Ectodermal cell (in vitro differentiated cells): ENCODE measurements at regions not wholly inside any gene's neighbourhood (a gene's known extent, or its start where the extent isn't known, plus 50 kb on each side); places are given as distances from the start of the nearest gene placed in this dataset.

ENCODE experiments used
- H3K27ac ChIP-seq: 2 replicates; pipeline ENCODE4 v1.7.0; 2013; ENCODE audit warnings: mild to moderate bottlenecking, low read depth, low read length; ENCODE audit not compliant: insufficient read depth, poor library complexity, severe bottlenecking
- H3K27me3 ChIP-seq: 2 replicates; pipeline ENCODE4 v1.7.0; 2013; ENCODE audit warnings: mild to moderate bottlenecking, low read length; ENCODE audit not compliant: insufficient read depth, control insufficient read depth, poor library complexity, severe bottlenecking
- H3K36me3 ChIP-seq: one replicate; pipeline ENCODE4 v1.7.0; 2013; ENCODE audit warnings: low read length; ENCODE audit not compliant: control insufficient read depth, insufficient read depth
- H3K4me1 ChIP-seq: one replicate; pipeline ENCODE4 v1.7.0; 2013; ENCODE audit warnings: low read length; ENCODE audit not compliant: control insufficient read depth, insufficient read depth
- H3K4me3 ChIP-seq: 2 replicates; pipeline ENCODE4 v1.7.0; 2013; ENCODE audit warnings: low read depth, low read length, control low read depth; ENCODE audit not compliant: insufficient read depth
- H3K9me3 ChIP-seq: 2 replicates; pipeline ENCODE4 v1.7.0; 2013; ENCODE audit warnings: mild to moderate bottlenecking, low read length, moderate library complexity; ENCODE audit not compliant: control insufficient read depth
- WGBS, 2 experiments: methylation state at CpG; one replicate each; pipeline ENCODE4 v1.1.7; 2013; ENCODE audit warnings: missing lambda C conversion rate in 2 of 2; 5-methylcytosine and 5-hydroxymethylcytosine counted together

DNA sequence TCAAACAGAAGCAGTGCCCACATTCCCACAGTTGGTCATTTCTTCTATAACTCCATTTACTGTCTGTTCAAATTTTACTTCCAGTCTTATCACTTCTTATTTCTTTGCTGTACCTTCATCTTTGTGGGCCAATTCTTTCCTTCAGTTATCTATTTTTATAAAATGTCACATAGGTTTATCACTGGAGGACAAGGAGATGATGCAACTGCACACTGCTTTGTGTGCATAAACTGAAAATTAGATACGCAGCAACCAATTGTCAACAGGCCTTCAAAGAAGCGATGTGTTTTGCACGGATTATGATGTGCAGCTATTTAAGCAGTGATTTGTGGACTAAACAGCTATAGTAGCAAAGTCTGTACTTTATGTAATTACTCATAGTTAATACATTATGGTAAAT lies 726.8 kb upstream of the GCFC2 start:
- Histone ChIP-seq H3K36me3 (no peaks in the 10 kb centered on the region), H3K4me3 (no peak overlapping the region), H3K4me1 (no peaks in the 10 kb centered on the region), H3K9me3 (no peaks in the 10 kb centered on the region), H3K27me3 (no peaks in the 10 kb centered on the region), H3K27ac (no peak overlapping the region)
- WGBS, 2 experiments, result 100% methylated on average over 3 of the region's 3 CpGs

DNA sequence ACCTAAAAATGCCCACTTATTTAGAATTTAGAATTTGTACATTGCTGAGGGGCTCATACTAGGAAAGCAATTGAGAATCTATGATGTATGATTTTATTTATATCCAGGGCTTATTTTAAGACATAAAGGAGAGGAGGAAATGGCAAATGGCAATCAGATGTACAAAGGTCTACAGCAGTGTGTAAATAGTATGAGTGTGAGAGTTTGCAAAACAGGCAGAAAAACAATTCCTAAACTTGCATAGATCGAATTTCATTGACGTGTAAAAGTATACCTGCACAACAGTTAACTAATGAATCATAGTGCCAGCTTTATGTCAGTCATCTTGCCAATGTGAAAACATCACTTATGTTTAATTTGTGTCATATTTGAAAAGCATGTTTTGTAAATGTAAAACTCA lies 718.7 kb upstream of the GCFC2 start:
- Histone ChIP-seq H3K9me3 (no peaks in the 10 kb centered on the region), H3K4me1 (no peaks in the 10 kb centered on the region), H3K27ac (no peak overlapping the region), H3K36me3 (no peaks in the 10 kb centered on the region), H3K4me3 (no peak overlapping the region), H3K27me3 (no peaks in the 10 kb centered on the region)
- 74 to 100% methylated on average over 2 of the region's 2 CpGs for WGBS, 2 experiments

DNA sequence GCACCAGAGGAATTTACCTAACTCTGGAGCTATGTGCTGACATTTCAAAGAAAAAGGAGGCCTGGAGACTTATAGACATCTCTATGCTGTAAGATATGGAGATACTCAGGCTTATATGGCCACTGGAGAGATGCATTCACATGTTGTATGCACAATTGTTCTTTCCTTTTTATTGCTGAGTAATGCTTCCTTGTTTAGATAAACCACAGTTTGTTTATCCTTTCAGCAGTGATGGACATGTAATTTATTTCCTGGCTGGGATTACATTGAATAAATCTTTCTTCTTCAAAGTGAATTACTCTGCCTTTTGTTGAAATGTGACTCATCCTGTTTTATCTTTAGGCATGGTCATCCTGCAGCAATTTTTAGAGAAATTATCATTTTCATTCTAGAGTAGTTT lies 716.7 kb upstream of the GCFC2 start:
- no peaks in the 10 kb centered on the region for H3K36me3 ChIP-seq
- H3K27me3 ChIP-seq, result no peaks in the 10 kb centered on the region
- no peaks in the 10 kb centered on the region for H3K4me1 ChIP-seq
- H3K4me3 ChIP-seq, result no peak overlapping the region
- H3K27ac ChIP-seq, result no peak overlapping the region
- no peaks in the 10 kb centered on the region for H3K9me3 ChIP-seq

DNA sequence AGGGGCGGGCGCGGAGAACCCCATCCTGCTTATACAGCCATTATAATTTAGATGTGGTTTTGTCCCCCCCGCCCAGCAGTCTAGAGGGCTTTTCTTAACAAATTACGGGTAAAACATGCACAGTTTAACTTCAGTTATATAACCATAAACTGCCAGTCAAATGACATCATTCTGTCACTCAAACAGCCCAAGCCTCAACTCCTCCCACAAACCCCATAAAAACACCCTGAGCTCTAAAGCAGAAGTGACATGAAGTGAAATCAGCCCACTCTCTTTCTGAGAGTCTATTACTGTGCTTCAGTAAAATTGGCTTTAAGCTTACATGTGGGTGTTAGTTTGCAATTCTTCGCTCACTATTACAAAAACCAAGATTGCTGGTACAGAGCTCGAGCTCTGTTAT lies 705.1 kb upstream of the GCFC2 start:
- H3K9me3 ChIP-seq, result no peaks in the 10 kb centered on the region

DNA sequence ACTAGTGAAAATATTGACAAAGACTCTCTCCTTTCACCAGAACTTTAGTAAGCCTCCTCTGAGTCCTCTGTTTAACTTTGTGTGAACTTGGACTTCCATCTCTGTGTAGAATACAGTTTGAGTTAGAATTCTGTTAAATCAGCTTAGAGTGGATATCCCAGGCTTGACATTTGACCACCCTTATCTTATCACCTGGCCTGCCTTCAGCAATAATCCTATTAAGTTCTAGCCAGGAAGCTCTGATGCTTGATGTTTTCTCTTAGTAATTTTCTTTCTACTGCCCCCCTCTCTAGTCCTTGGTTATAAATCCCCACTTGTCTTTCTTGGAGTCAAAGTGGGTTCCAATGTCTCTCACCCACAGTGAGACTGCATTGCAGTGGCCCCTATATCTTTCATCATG lies 702.7 kb upstream of the GCFC2 start:
- Histone ChIP-seq H3K9me3 (no peaks in the 10 kb centered on the region), H3K4me1 (no peaks in the 10 kb centered on the region), H3K4me3 (no peak overlapping the region), H3K36me3 (no peaks in the 10 kb centered on the region), H3K27ac (no peak overlapping the region), H3K27me3 (no peaks in the 10 kb centered on the region)

More for the DNA sequence above, 705.1 kb upstream of the GCFC2 start:
- Histone ChIP-seq H3K27ac (no peak overlapping the region), H3K36me3 (no peaks in the 10 kb centered on the region), H3K4me1 (no peaks in the 10 kb centered on the region), H3K4me3 (no peak overlapping the region), H3K27me3 (no peaks in the 10 kb centered on the region)
- WGBS, 2 experiments, result 81 to 94% methylated on average over 7 of the region's 7 CpGs

DNA sequence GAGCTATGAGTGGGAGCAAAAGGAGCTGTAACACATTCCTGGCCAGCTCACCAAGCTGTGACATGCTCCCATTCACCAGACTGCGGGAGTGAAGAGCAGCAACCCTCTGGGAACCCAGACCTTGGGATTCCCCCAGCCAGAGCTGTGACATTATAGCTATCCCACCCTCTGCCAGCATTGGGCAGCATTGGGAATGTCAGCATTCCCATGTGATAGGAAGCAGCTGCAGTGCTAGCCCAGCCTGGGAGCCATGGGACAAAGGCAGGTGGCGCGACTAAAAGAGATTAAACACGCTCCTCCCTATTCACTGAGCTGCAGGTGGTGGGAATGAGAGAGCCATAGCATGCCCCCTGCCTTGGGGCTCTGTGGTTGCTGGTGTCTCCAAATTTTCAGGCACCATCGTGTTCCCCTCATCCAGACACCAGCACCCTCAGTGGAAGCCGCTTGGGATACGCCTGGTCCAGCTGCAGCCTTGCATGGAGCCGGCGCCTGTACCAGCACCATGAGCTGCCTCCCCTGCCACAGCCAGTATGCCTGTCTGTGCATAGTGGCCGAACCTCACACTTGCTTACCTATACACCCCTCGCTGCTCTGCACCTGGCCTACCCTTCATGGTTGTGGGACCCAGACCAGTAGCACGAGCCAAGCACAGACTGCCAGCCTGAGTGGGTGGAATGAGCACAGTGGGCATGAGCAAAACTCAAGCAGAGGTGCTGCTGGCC lies 695.6 kb upstream of the GCFC2 start:
- WGBS, 2 experiments, result 91 to 92% methylated on average over 12 of the region's 12 CpGs
- Histone ChIP-seq H3K9me3 (peaks cover 7% of the 10 kb centered on the region), H3K27ac (no peak overlapping the region), H3K4me1 (no peaks in the 10 kb centered on the region), H3K36me3 (no peaks in the 10 kb centered on the region), H3K27me3 (no peaks in the 10 kb centered on the region), H3K4me3 (no peak overlapping the region)

DNA sequence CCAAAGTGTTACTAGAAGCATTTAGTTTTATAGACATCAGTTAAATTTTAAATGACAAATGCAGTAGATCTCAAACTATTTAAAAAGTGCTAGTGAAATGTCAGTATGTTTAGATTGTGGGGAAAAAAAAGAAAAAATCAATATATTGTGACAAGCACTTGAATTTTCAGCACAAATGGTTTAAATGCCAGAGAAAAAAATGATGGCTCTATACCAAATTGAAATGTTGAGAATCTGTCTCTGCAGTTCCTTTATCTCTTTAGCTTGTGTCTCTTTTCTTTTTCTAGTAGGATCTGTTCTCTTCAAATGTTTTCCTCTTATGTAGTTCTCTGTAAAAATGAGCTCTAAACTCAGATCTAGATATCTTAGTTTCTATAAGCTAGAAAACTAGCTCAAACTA lies 682.6 kb upstream of the GCFC2 start:
- no peak overlapping the region for H3K27ac ChIP-seq
- no peaks in the 10 kb centered on the region for H3K9me3 ChIP-seq
- H3K4me3 ChIP-seq, result no peak overlapping the region
- no peaks in the 10 kb centered on the region for H3K27me3 ChIP-seq
- no peaks in the 10 kb centered on the region for H3K36me3 ChIP-seq
- no peaks in the 10 kb centered on the region for H3K4me1 ChIP-seq

DNA sequence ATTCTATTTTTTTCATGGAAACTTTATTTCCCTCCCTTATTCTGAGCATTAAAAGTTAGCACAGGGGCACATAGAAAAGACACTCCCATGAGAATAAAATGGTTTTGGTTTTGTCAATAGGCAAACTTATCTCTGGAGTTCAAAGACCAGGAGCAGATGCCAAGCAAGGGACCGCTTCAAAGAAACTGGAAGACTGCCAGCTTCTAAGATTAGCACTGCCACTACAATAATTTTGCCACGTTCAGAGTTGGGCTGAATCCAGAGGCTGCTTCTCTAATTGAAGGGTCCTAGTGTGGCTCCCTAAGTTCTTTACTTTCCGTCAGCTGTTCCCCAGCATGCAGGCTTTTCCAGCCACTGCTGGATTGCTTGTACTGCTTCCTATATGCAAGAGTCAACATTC lies 681.0 kb upstream of the GCFC2 start:
- Histone ChIP-seq H3K9me3 (no peaks in the 10 kb centered on the region), H3K36me3 (no peaks in the 10 kb centered on the region), H3K4me3 (no peak overlapping the region), H3K4me1 (no peaks in the 10 kb centered on the region), H3K27me3 (no peaks in the 10 kb centered on the region), H3K27ac (no peak overlapping the region)
- 81 to 87% methylated on average over 3 of the region's 3 CpGs for WGBS, 2 experiments

DNA sequence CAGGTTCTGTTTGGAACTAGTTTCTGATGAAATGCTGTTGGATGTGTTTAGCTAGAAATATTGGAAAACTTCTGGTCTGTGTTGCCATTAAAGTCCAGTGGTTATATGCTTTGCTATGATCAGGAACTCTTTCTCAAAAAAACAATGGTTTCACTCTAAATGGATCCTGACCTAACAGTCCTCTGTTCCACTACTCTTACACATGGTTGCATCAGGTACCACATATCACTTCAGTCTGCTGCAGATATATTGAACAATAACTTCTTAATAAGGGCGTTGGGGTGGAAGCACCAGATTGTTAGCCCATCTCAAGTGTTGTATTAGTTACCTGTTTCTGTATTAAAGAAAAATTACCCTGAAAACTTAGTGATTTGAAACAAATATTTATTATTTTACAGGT lies 676.6 kb upstream of the GCFC2 start:
- no peaks in the 10 kb centered on the region for H3K27me3 ChIP-seq
- WGBS, 2 experiments, result 86% methylated on average over 1 of the region's 1 CpG; no CpG with 5 or more reads in 1 of the 2 experiments
- no peak overlapping the region for H3K27ac ChIP-seq
- no peak overlapping the region for H3K4me3 ChIP-seq
- H3K4me1 ChIP-seq, result peaks cover 4% of the 10 kb centered on the region
- no peaks in the 10 kb centered on the region for H3K9me3 ChIP-seq
- H3K36me3 ChIP-seq, result no peaks in the 10 kb centered on the region

DNA sequence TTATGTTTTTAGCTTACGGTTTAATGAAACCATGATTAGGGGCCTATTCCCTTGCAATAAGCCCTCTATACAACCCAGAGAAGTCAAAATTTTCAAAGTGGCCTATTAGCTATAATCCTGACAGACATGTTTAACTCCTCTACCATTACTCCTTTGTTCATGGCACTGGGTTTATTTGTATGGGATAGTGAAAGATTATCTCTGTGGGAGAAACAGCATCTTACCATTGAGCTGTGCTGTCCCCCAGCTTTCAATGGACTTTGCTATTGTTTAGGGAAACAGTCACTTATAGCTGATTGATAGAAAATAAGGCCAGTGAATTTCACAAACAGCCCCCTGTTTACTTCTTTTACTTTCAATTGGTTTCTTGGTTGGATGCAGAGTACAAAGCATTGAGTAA lies 675.2 kb upstream of the GCFC2 start:
- Histone ChIP-seq H3K9me3 (no peaks in the 10 kb centered on the region), H3K4me3 (no peak overlapping the region), H3K4me1 (peaks cover 4% of the 10 kb centered on the region), H3K36me3 (no peaks in the 10 kb centered on the region), H3K27ac (peak overlapping the region; percentile 44), H3K27me3 (no peaks in the 10 kb centered on the region)
- 95 to 96% methylated on average over 1 of the region's 1 CpG for WGBS, 2 experiments

DNA sequence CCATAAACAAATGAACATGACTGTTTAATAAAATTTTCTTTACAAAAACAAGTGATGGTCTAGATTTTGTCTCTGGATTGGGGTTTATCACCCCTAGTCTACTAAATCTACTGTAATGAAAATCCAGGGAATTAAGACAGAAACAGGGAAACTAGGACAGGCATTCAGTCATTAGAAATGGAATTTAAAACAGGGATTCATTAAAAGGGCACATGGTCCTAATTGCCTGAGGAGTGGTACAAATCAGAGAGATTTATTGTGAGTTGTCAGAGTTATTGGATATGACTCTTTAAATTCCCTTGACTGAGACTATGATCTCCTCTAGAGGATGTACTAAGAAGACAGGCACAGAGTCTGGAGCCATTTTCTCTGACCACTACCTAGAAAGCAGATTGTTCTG lies 670.9 kb upstream of the GCFC2 start:
- Histone ChIP-seq H3K9me3 (no peaks in the 10 kb centered on the region), H3K36me3 (no peaks in the 10 kb centered on the region), H3K4me1 (peaks cover 4% of the 10 kb centered on the region), H3K27me3 (no peaks in the 10 kb centered on the region), H3K27ac (no peak overlapping the region), H3K4me3 (no peak overlapping the region)
